H1 (cell line): ENCODE measurements at regions not wholly inside any gene's neighbourhood (a gene's known extent, or its start where the extent isn't known, plus 50 kb on each side); places are given as distances from the start of the nearest gene placed in this dataset.

Experiments used
- CTCF ChIA-PET: fragments of 300-600 bp; sonication (Branson Sonifier 250); formaldehyde crosslinking; loops from one replicate; lab custom pipeline; 2021; ENCODE audit not compliant: partially characterized antibody; lab: Charles Lee
- POLR2A ChIA-PET: fragments of 300-600 bp; sonication (Branson Sonifier 250); formaldehyde crosslinking; loops from one replicate; lab custom pipeline; 2021; ENCODE audit warnings: inconsistent platforms; ENCODE audit not compliant: partially characterized antibody; lab: Charles Lee
- DNase-seq, 2 experiments: peaks; one replicate each; pipeline versions ENCODE4 v3.0.0 to v3.0.0-alpha.2; 2010 to 2022; ENCODE audit warnings: low spot score in 2 of 2, low read depth in 1 of 2, mixed read lengths in 1 of 2
- FAIRE-seq: peaks from 2 replicates; lab custom pipeline; 2011; peaks lifted over from hg19 to GRCh38; lab: Jason Lieb, UNC
- H2AFZ ChIP-seq: 2 replicates; pipeline ENCODE4 v1.8.1; 2012; ENCODE audit warnings: low read length, inconsistent platforms
- H2AK5ac ChIP-seq: 2 replicates; pipeline ENCODE4 v1.6.1; 2013; ENCODE audit warnings: low read depth, low read length
- H2BK120ac ChIP-seq: replicated peaks from 2 replicates; pipeline ENCODE3; 2013; ENCODE audit warnings: low read depth, low read length, inconsistent platforms
- H2BK12ac ChIP-seq: 2 replicates; pipeline ENCODE4 v1.6.1; 2013; ENCODE audit warnings: low read depth, low read length
- H2BK15ac ChIP-seq: 2 replicates; pipeline ENCODE4 v1.6.1; 2013; ENCODE audit warnings: low read length
- H2BK20ac ChIP-seq: 2 replicates; pipeline ENCODE4 v1.6.1; 2013; ENCODE audit warnings: low read length
- H2BK5ac ChIP-seq: 2 replicates; pipeline ENCODE4 v1.6.1; 2013; ENCODE audit warnings: low read depth, low read length
- H3K14ac ChIP-seq: 2 replicates; pipeline ENCODE4 v1.6.1; 2013; ENCODE audit warnings: inconsistent platforms; ENCODE audit not compliant: insufficient read length
- H3K18ac ChIP-seq: 2 replicates; pipeline ENCODE4 v1.6.1; 2013; ENCODE audit warnings: low read length; ENCODE audit errors: extremely low read depth
- H3K23ac ChIP-seq: 2 replicates; pipeline ENCODE4 v1.6.1; 2013; ENCODE audit warnings: inconsistent platforms; ENCODE audit not compliant: insufficient read length
- H3K23me2 ChIP-seq: 2 replicates; pipeline ENCODE4 v1.6.1; 2013; ENCODE audit warnings: low read depth, low read length
- H3K27ac ChIP-seq: 2 replicates; pipeline ENCODE4 v1.6.1; 2011; ENCODE audit warnings: low read depth, low read length, inconsistent platforms
- H3K27me3 ChIP-seq, 4 experiments: replicated peaks in 1 of 4; 1 replicate in 1 of 4; 2 replicates in 3 of 4; pipeline versions ENCODE4 v1.6.1 to v1.8.1; 2011 to 2013; ENCODE audit warnings: low read length in 3 of 4, mild to moderate bottlenecking in 3 of 4, inconsistent platforms in 2 of 4, mixed read lengths in 2 of 4, moderate library complexity in 1 of 4; ENCODE audit not compliant: control insufficient read depth in 3 of 4, insufficient read depth in 3 of 4; ENCODE audit errors: extremely low read depth in 1 of 4
- H3K36me3 ChIP-seq, 4 experiments: 2 replicates each; pipeline versions ENCODE4 v1.6.1 to v1.8.1; 2011 to 2013; ENCODE audit warnings: mild to moderate bottlenecking in 4 of 4, low read length in 3 of 4, moderate library complexity in 2 of 4, control low read depth in 1 of 4, inconsistent platforms in 1 of 4; ENCODE audit not compliant: insufficient read depth in 4 of 4, control insufficient read depth in 2 of 4
- H3K4ac ChIP-seq: replicated peaks from 2 replicates; pipeline ENCODE3; 2013; ENCODE audit warnings: low read length, low read depth, mixed read lengths, inconsistent platforms; ENCODE audit not compliant: insufficient read length
- H3K4me1 ChIP-seq, 4 experiments: replicated peaks in 1 of 4; 1 replicate in 1 of 4; 2 replicates in 3 of 4; pipeline versions ENCODE4 v1.6.1 to v1.8.1; 2011 to 2013; ENCODE audit warnings: low read length in 3 of 4, inconsistent platforms in 2 of 4, mixed read lengths in 1 of 4; ENCODE audit not compliant: insufficient read depth in 4 of 4, control insufficient read depth in 3 of 4
- H3K4me2 ChIP-seq, 2 experiments: 2 replicates each; pipeline versions ENCODE4 v1.6.1 to v1.8.1; 2011 to 2013; ENCODE audit warnings: low read depth in 2 of 2, low read length in 2 of 2, control low read depth in 1 of 2, inconsistent platforms in 1 of 2, mild to moderate bottlenecking in 1 of 2; ENCODE audit not compliant: insufficient read depth in 1 of 2
- H3K4me3 ChIP-seq, 4 experiments: fragments of 200-600, 300-600 bp in 1 of 4; sonication (generic), shearing (Covaris generic), sonication (Bioruptor Twin) in 1 of 4; 2 replicates each; pipeline versions ENCODE4 v1.5.1 to v1.8.1; 2011 to 2016; ENCODE audit warnings: low read length in 4 of 4, low read depth in 3 of 4, control low read depth in 2 of 4, inconsistent platforms in 2 of 4, mild to moderate bottlenecking in 2 of 4, mixed read lengths in 1 of 4, moderate library complexity in 1 of 4; ENCODE audit not compliant: insufficient read depth in 2 of 4; ENCODE audit errors: extremely low read depth in 1 of 4
- H3K56ac ChIP-seq: replicated peaks from 2 replicates; pipeline ENCODE3; 2013; ENCODE audit warnings: low read depth, mild to moderate bottlenecking, mixed read lengths, low read length, inconsistent platforms; ENCODE audit not compliant: insufficient read length
- H3K79me1 ChIP-seq: 2 replicates; pipeline ENCODE4 v1.6.1; 2013; ENCODE audit warnings: low read depth, low read length, control low read depth
- H3K79me2 ChIP-seq, 2 experiments: 2 replicates each; pipeline versions ENCODE4 v1.6.1 to v1.8.1; 2012 to 2013; ENCODE audit warnings: low read length in 2 of 2, mild to moderate bottlenecking in 2 of 2, inconsistent platforms in 1 of 2; ENCODE audit not compliant: insufficient read depth in 2 of 2, control insufficient read depth in 1 of 2
- H3K9ac ChIP-seq, 4 experiments: replicated peaks in 1 of 4; 1 replicate in 1 of 4; 2 replicates in 3 of 4; pipeline versions ENCODE4 v1.6.1 to v1.8.1; 2011 to 2013; ENCODE audit warnings: low read depth in 3 of 4, low read length in 3 of 4, control low read depth in 2 of 4, mild to moderate bottlenecking in 2 of 4, moderate library complexity in 2 of 4, inconsistent platforms in 1 of 4; ENCODE audit errors: extremely low read depth in 1 of 4
- H3K9me3 ChIP-seq, 2 experiments: 2 replicates each; pipeline versions ENCODE4 v1.6.1 to v1.8.1; 2012 to 2013; ENCODE audit warnings: mild to moderate bottlenecking in 2 of 2, moderate library complexity in 2 of 2, control low read depth in 1 of 2, inconsistent platforms in 1 of 2, low read depth in 1 of 2, low read length in 1 of 2, mixed read lengths in 1 of 2; ENCODE audit not compliant: insufficient read depth in 2 of 2
- H4K20me1 ChIP-seq, 2 experiments: replicated peaks in 1 of 2; 2 replicates each; pipeline versions ENCODE3 to v1.8.1; 2011 to 2013; ENCODE audit warnings: inconsistent platforms in 2 of 2, low read length in 2 of 2, mild to moderate bottlenecking in 1 of 2; ENCODE audit not compliant: insufficient read depth in 2 of 2, control insufficient read depth in 1 of 2
- H4K5ac ChIP-seq: 2 replicates; pipeline ENCODE4 v1.6.1; 2013; ENCODE audit warnings: low read length, low read depth, mixed read lengths, inconsistent platforms; ENCODE audit not compliant: insufficient read length
- H4K8ac ChIP-seq: 2 replicates; pipeline ENCODE4 v1.8.0; 2013; ENCODE audit warnings: mild to moderate bottlenecking, moderate library complexity, low read length, inconsistent platforms; ENCODE audit not compliant: insufficient read depth; ENCODE audit errors: extremely low read depth
- H4K91ac ChIP-seq: replicated peaks from 2 replicates; pipeline ENCODE3; 2013; ENCODE audit warnings: low read length, mixed read lengths, inconsistent platforms; ENCODE audit not compliant: insufficient read length
- GTF2F1 ChIP-seq: IDR thresholded peaks from 2 replicates; pipeline ENCODE4 v1.6.1; 2012; ENCODE audit warnings: low read depth, low read length, improper control_type of control experiment, borderline replicate concordance
- POLR2AphosphoS5 ChIP-seq: IDR thresholded peaks from 2 replicates; pipeline ENCODE4 v1.6.1; 2011; ENCODE audit warnings: low read depth, low read length
- WGBS, 2 experiments: shearing (Covaris generic) in 1 of 2; methylation state at CpG; one replicate each; pipeline versions ENCODE4 v1.1.6 to v1.1.7; 2013 to 2015; ENCODE audit warnings: low lambda C conversion rate in 2 of 2, mixed read lengths in 2 of 2, inconsistent platforms in 1 of 2, low coverage in 1 of 2, missing lambda C conversion rate in 1 of 2; ENCODE audit not compliant: insufficient replicate concordance in 2 of 2, insufficient coverage in 1 of 2, insufficient read length in 1 of 2; ENCODE audit errors: extremely low coverage in 1 of 2, missing lambda C conversion rate in 1 of 2; 5-methylcytosine and 5-hydroxymethylcytosine counted together

- Histone ChIP-seq H3K23me2 (no peaks in the 10 kb centered on the region), H3K4me2 (no peak overlapping the region), H2AK5ac (no peak overlapping the region), H4K5ac (no peak overlapping the region), H2BK120ac (no peak overlapping the region), H2BK20ac (no peak overlapping the region; the same call in 1 of the 2 replicates), H3K23ac (no peak overlapping the region), H3K36me3 (no peaks in the 10 kb centered on the region), H3K27ac (no peak overlapping the region), H3K79me1 (no peaks in the 10 kb centered on the region), H3K4ac (no peak overlapping the region), H3K9me3 (no peaks in the 10 kb centered on the region; a peak in 1 of 4 replicates), H3K4me1 (peaks cover 0 to 11% (median 4%) of the 10 kb centered on the region in 4 experiments; a peak in 5 of 7 replicates), H2AFZ (no peak overlapping the region), H4K8ac (peak overlapping the region; percentile 57; the same call in 1 of the 2 replicates), H3K18ac (no peak overlapping the region), H3K9ac (no peak overlapping the region), H3K14ac (no peak overlapping the region), H3K4me3 (no peak overlapping the region), H2BK5ac (no peak overlapping the region), H2BK15ac (no peak overlapping the region), H3K27me3 (no peaks in the 10 kb centered on the region), H3K56ac (no peak overlapping the region), H3K79me2 (no peaks in the 10 kb centered on the region), H4K20me1 (no peaks in the 10 kb centered on the region), H4K91ac (no peak overlapping the region), H2BK12ac (no peak overlapping the region)
- ChIA-PET POLR2A (no interaction called here), CTCF (interaction anchor here (0.6 to 13.4 kb wide), 17 partner anchors 11 to 200 kb away, joined by 3 to 182 read pairs (median 18); no protein-coding TSS in a partner anchor)
- DNase-seq (peak in 1 of 2 experiments; percentile 43), FAIRE-seq (no peak)
- 90% methylated on average over 14 of the region's 14 CpGs; no CpG with 5 or more reads in 1 of the 2 experiments for WGBS, 2 experiments
- TF ChIP-seq POLR2AphosphoS5 (no peak), GTF2F1 (no peak)
Observed at GRCh38 chr16:85417156-85417860, 195.8 kb upstream of the GSE1 start.
